ENCODE measurements at regions not wholly inside any gene's neighbourhood (a gene's known extent, or its start where the extent isn't known, plus 50 kb on each side); places are given as distances from the start of the nearest gene placed in this dataset.

DNA sequence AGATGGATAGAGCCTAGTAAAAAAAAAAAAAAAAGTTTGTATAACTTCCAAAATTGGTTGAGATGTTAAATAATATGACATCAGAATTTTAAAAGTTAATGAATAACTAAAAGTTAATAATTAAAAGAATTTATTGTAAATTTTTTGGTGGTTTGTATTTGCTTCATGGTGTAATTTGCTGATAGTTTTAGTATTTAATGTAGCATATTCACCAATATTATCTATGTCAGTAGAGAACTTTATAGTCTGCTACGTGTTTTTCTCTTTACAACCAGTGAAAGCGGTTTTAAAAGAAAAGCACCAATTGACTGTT, 51.8 kb upstream of the STEAP4 start:
- no peak for ATAC-seq

DNA sequence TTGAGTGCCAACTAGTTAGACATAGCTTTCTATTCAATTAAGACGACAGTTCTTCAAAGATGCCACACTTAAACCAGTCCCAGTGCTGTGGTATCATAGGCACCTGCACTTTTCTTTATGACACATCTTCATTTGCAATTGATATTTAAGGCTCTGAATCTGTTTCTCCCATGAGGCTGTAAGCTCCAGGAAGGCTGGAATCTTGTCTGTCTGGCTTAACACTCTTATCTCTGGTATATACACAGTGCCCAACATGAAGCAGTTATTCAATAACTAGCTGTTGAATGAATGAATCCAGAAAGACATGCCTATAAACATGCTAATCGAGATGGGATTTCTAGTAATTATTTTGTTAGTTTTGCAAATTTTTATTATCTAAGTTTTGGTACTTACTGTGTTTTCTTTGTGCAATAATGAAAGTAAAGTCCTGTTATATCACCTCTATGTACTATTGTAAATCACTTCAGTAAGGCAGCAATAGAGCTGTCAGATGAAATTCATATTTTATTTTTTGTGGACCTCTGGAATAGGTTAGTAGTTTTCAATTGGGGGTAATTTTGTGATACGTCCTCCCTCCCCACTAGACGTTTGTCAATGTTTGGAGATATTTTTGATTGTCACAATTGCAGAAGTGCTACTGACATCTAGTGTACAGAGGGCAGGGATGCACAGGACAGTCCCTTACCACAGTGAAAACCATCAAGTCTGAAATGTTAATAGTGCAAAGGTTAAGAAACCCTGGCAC, 51.3 kb upstream of the STEAP4 start:
- DNase-seq (ENCODE audit: low spot score) (no peak), ATAC-seq (peak; percentile 97)

More for the DNA sequence above, 51.8 kb upstream of the STEAP4 start:
- no peak for DNase-seq (ENCODE audit: low spot score)

DNA sequence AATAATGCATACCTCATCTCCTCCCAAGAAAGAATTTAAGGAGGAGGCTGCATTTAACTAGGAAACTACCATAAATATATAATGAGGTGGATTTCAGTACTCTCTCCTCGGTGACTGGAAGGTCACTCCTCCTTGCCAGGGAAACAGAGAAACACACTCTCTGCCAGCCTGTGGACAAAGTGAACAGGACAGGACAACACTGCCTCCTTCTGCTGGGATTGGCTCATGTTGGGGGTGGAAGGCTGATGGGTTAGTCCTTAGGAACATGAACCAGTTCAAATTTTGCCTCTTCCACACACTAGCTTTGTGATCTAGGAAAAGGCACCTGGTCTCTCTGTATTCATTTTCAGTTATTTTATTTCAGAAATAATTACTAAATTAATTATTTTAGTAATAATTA, 50.6 kb upstream of the STEAP4 start:
- ATAC-seq: peak; percentile 72
- DNase-seq (ENCODE audit: low spot score): peak; percentile 51
